HepG2 (cell line): ENCODE measurements at regions not wholly inside any gene's neighbourhood (a gene's known extent, or its start where the extent isn't known, plus 50 kb on each side); places are given as distances from the start of the nearest gene placed in this dataset.

Experiments
- ATAC-seq: fragments of 200-7000 bp; cut with Tn5 transposase; 3 replicates; pipeline ENCODE4 v1.9.1; 2020; ENCODE audit warnings: mild to moderate bottlenecking, moderate library complexity
- BruUV-seq: library from RNA; stranded (reverse); fragments of 400-500 nt; replicated peaks from 2 replicates; lab custom pipeline; 2021; lab: Mats Ljungman, UMichigan
- CTCF ChIA-PET: fragments of 300-600 bp; formaldehyde crosslinking; extraction: SDS; loops from one replicate; lab custom pipeline; 2021; ENCODE audit warnings: low total read pairs, inconsistent platforms, low intra/inter-chr PET ratio; lab: Yijun Ruan, JAX
- POLR2A ChIA-PET: fragments of 350-600 bp; sonication (Branson Sonifier 250); formaldehyde crosslinking; loops from one replicate; lab custom pipeline; 2020; ENCODE audit warnings: antibody characterized with exemption, inconsistent platforms; lab: Yijun Ruan, JAX
- DNase-seq: peaks from one replicate; pipeline ENCODE4 v3.0.0-alpha.2; 2015; ENCODE audit warnings: low spot score
- FAIRE-seq: peaks from 3 replicates; lab custom pipeline; 2011; peaks lifted over from hg19 to GRCh38; lab: Jason Lieb, UNC
- H2AFZ ChIP-seq: one replicate; pipeline ENCODE4 v1.6.1; 2011; ENCODE audit warnings: low read length, inconsistent platforms
- H3K27ac ChIP-seq: fragments of 300-600 bp; 3 replicates; pipeline ENCODE4 v1.8.0; 2011; ENCODE audit warnings: mixed run types, mild to moderate bottlenecking, mixed read lengths, low read length, inconsistent platforms; ENCODE audit not compliant: insufficient read depth; ENCODE audit errors: extremely low read length
- H3K27me3 ChIP-seq, 2 experiments: fragments of 200-600 bp in 1 of 2; 2 replicates in 1 of 2; 3 replicates in 1 of 2; pipeline versions ENCODE4 v1.6.0 to v1.8.0; 2011; ENCODE audit warnings: low read length in 2 of 2, mild to moderate bottlenecking in 2 of 2, moderate library complexity in 2 of 2, inconsistent platforms in 1 of 2; ENCODE audit not compliant: insufficient read depth in 2 of 2, control insufficient read depth in 1 of 2
- H3K36me3 ChIP-seq, 2 experiments: fragments of 200-600 bp in 1 of 2; replicated peaks in 1 of 2; 2 replicates in 1 of 2; 3 replicates in 1 of 2; pipeline versions ENCODE4 v1.5.1 to v1.8.0; 2011; ENCODE audit warnings: low read length in 2 of 2, inconsistent platforms in 1 of 2; ENCODE audit not compliant: insufficient read depth in 2 of 2, control insufficient read depth in 1 of 2
- H3K4me1 ChIP-seq: 2 replicates; pipeline ENCODE4 v1.5.1; 2012; ENCODE audit warnings: low read length, inconsistent platforms; ENCODE audit not compliant: insufficient read depth
- H3K4me2 ChIP-seq: 2 replicates; pipeline ENCODE4 v1.6.0; 2011; ENCODE audit warnings: low read depth, low read length, inconsistent platforms
- H3K4me3 ChIP-seq, 3 experiments: fragments of 200-600 bp in 1 of 3; sonication (generic), shearing (Covaris generic) in 1 of 3; replicated peaks in 1 of 3; 2 replicates each; pipeline ENCODE4 v1.5.1; 2011 to 2016; ENCODE audit warnings: low read length in 3 of 3, inconsistent platforms in 2 of 3, low read depth in 2 of 3, mild to moderate bottlenecking in 2 of 3, control low read depth in 1 of 3, mixed read lengths in 1 of 3; ENCODE audit not compliant: insufficient read depth in 1 of 3
- H3K79me2 ChIP-seq: one replicate; pipeline ENCODE4 v1.6.1; 2011; ENCODE audit warnings: low read length, inconsistent platforms; ENCODE audit not compliant: insufficient read depth
- H3K9ac ChIP-seq: 2 replicates; pipeline ENCODE4 v1.6.0; 2011; ENCODE audit warnings: mild to moderate bottlenecking, low read depth, low read length, inconsistent platforms; ENCODE audit not compliant: insufficient read depth
- H3K9me3 ChIP-seq: 2 replicates; pipeline ENCODE4 v1.5.1; 2012; ENCODE audit warnings: mild to moderate bottlenecking, low read length
- H4K20me1 ChIP-seq: 2 replicates; pipeline ENCODE4 v1.6.0; 2011; ENCODE audit warnings: inconsistent platforms, mild to moderate bottlenecking, low read length, moderate library complexity; ENCODE audit not compliant: insufficient read depth
- HCFC1 ChIP-seq: fragments of 150-350 bp; IDR thresholded peaks from 2 replicates; pipeline ENCODE4 v1.6.1; 2014; ENCODE audit warnings: low read depth, low read length
- HOXA3 ChIP-seq: sonication (generic); formaldehyde crosslinking; IDR thresholded peaks from 2 replicates; pipeline ENCODE4 v1.5.0; 2020; ENCODE audit warnings: missing genetic modification reagents
- NBN ChIP-seq: fragments of 450-650 bp; conservative IDR thresholded peaks from 2 replicates; pipeline ENCODE4 v1.6.1; 2017
- SMC3 ChIP-seq: IDR thresholded peaks from 2 replicates; pipeline ENCODE4 v1.6.1; 2011; ENCODE audit warnings: low read length, improper control_type of control experiment
- ZBTB2 ChIP-seq: sonication (generic); formaldehyde crosslinking; IDR thresholded peaks from 2 replicates; pipeline ENCODE4 v1.8.0; 2022; ENCODE audit warnings: low read depth, missing genetic modification reagents
- ZNF414 ChIP-seq: sonication (generic); formaldehyde crosslinking; IDR thresholded peaks from 2 replicates; pipeline ENCODE4 v1.5.0; 2020; ENCODE audit warnings: missing genetic modification reagents
- ZNF558 ChIP-seq: sonication (generic); formaldehyde crosslinking; IDR thresholded peaks from 2 replicates; pipeline ENCODE4 v1.9.0; 2022; ENCODE audit warnings: mild to moderate bottlenecking, missing genetic modification reagents, borderline replicate concordance
- ZNF691 ChIP-seq: sonication (generic); formaldehyde crosslinking; IDR thresholded peaks from 2 replicates; pipeline ENCODE4 v1.4.0; 2020; ENCODE audit warnings: missing genetic modification reagents, low read depth, mild to moderate bottlenecking, borderline replicate concordance
- ZNF850 ChIP-seq: sonication (generic); formaldehyde crosslinking; conservative IDR thresholded peaks from 2 replicates; pipeline ENCODE4 v1.9.0; 2021; ENCODE audit warnings: mild to moderate bottlenecking, missing genetic modification reagents
- WGBS: methylation state at CpG from one replicate; pipeline ENCODE4 v1.1.6; 2017; ENCODE audit warnings: low lambda C conversion rate; 5-methylcytosine and 5-hydroxymethylcytosine counted together
- in situ Hi-C: cut with HindIII; loops from 2 replicates; pipeline ENCODE4 v1.10.0; 2017; ENCODE audit warnings: low pct_unique_long_range_greater_than_20kb; ENCODE audit not compliant: extremely low pct_ligation_motif_present
- intact Hi-C: fragments of 100-400 bp; cut with micrococcal nuclease; formaldehyde crosslinking; loops from one replicate; pipeline ENCODE4 v1.10.0; 2022; ENCODE audit not compliant: unreplicated experiment

GRCh38 chr11:28702871-28703270 is 594.7 kb downstream of the METTL15 start (continued):
- no peak for TF ChIP-seq SMC3
- TF ChIP-seq HCFC1, result no peak

- Histone ChIP-seq H3K79me2 (no peaks in the 10 kb centered on the region), H3K27ac (no peak overlapping the region), H3K4me3 (no peak overlapping the region), H3K9ac (no peak overlapping the region), H3K4me2 (no peak overlapping the region), H4K20me1 (no peaks in the 10 kb centered on the region), H3K27me3 (no peaks in the 10 kb centered on the region), H2AFZ (no peak overlapping the region), H3K36me3 (no peaks in the 10 kb centered on the region), H3K4me1 (no peaks in the 10 kb centered on the region), H3K9me3 (no peaks in the 10 kb centered on the region)
- ChIA-PET CTCF (no interaction called here), POLR2A (no interaction called here)
- TF ChIP-seq ZNF558 (CRISPR knock-in tag) (no peak), ZNF850 (CRISPR knock-in tag) (no peak), HOXA3 (CRISPR knock-in tag) (no peak)
- no TSS peak for BruUV-seq
- intact Hi-C loops, result no loop called here
- in situ Hi-C loops, result no loop called here
- DNase-seq, result no peak
- no peak for ATAC-seq
- no peak for FAIRE-seq
- WGBS, result 0% methylated on average over 1 of the region's 1 CpG
These were observed 594.2 kb downstream of the METTL15 start for GRCh38 chr11:28702450-28702790.

GRCh38 chr11:28701760-28702449 is 593.7 kb downstream of the METTL15 start:
- Histone ChIP-seq H4K20me1 (no peaks in the 10 kb centered on the region), H3K36me3 (no peaks in the 10 kb centered on the region), H3K79me2 (no peaks in the 10 kb centered on the region), H3K4me3 (no peak overlapping the region), H3K4me2 (no peak overlapping the region), H3K4me1 (no peaks in the 10 kb centered on the region), H2AFZ (no peak overlapping the region), H3K9me3 (no peaks in the 10 kb centered on the region), H3K27me3 (no peaks in the 10 kb centered on the region), H3K9ac (no peak overlapping the region), H3K27ac (no peak overlapping the region)
- CTCF ChIA-PET, result no interaction called here
- DNase-seq (no peak), ATAC-seq (no peak), FAIRE-seq (no peak)
- in situ Hi-C loops, result no loop called here
- TF ChIP-seq ZNF414 (no peak), ZBTB2 (no peak), ZNF691 (CRISPR knock-in tag) (no peak), NBN (no peak)
- intact Hi-C loops, result no loop called here
- BruUV-seq, result no TSS peak
- POLR2A ChIA-PET, result no interaction called here
- 9% methylated on average over 5 of the region's 5 CpGs for WGBS
